HL-60 (cell line): ENCODE measurements at regions not wholly inside any gene's neighbourhood (a gene's known extent, or its start where the extent isn't known, plus 50 kb on each side); places are given as distances from the start of the nearest gene placed in this dataset.

Experiments used
- DNase-seq, 2 experiments: peaks; one replicate each; pipeline ENCODE4 v3.0.0-alpha.2; 2010 to 2020; ENCODE audit warnings: low read depth in 1 of 2, low spot score in 1 of 2
- H3K27ac ChIP-seq: fragments of 250-450 bp; sonication (Bioruptor Pico); replicated peaks from 2 replicates; pipeline ENCODE4 v1.5.1; 2020; ENCODE audit warnings: mild to moderate bottlenecking, moderate library complexity
- H3K27me3 ChIP-seq: fragments of 250-450 bp; sonication (Bioruptor Pico); 2 replicates; pipeline ENCODE4 v1.5.1; 2021; ENCODE audit warnings: mild to moderate bottlenecking, moderate library complexity; ENCODE audit not compliant: insufficient read depth, poor library complexity, severe bottlenecking
- H3K4me3 ChIP-seq: replicated peaks from 2 replicates; pipeline ENCODE4 v1.5.1; 2011; ENCODE audit warnings: mild to moderate bottlenecking, control low read depth, low read length; ENCODE audit not compliant: insufficient read depth
- CTCF ChIP-seq: IDR thresholded peaks from one replicate; pipeline ENCODE4 v1.5.1; 2011; ENCODE audit warnings: low read length, control low read depth, inconsistent platforms; ENCODE audit not compliant: insufficient read depth
- GABPA ChIP-seq: IDR thresholded peaks from 2 replicates; pipeline ENCODE4 v1.6.1; 2012; ENCODE audit warnings: low read depth
- POLR2AphosphoS5 ChIP-seq: IDR thresholded peaks from 2 replicates; pipeline ENCODE4 v1.6.1; 2012; ENCODE audit warnings: low read depth
- REST ChIP-seq: IDR thresholded peaks from 2 replicates; pipeline ENCODE4 v1.6.1; 2012; ENCODE audit warnings: low read depth; ENCODE audit not compliant: insufficient replicate concordance
- SPI1 ChIP-seq: IDR thresholded peaks from 2 replicates; pipeline ENCODE4 v1.6.1; 2012; ENCODE audit warnings: low read depth, mild to moderate bottlenecking, borderline replicate concordance

- H3K27ac ChIP-seq, result no peak overlapping the region
- no peaks in the 10 kb centered on the region for H3K27me3 ChIP-seq
- TF ChIP-seq REST (peak; percentile 95), GABPA (no peak), CTCF (no peak), POLR2AphosphoS5 (no peak), SPI1 (no peak)
- no peak for DNase-seq
- H3K4me3 ChIP-seq, result no peak overlapping the region
These were observed 69.7 kb upstream of the LINGO1 start for GRCh38 chr15:77702211-77702957.

GRCh38 chr15:77698481-77698880 is 65.8 kb upstream of the LINGO1 start:
- Histone ChIP-seq H3K4me3 (no peak overlapping the region), H3K27me3 (no peaks in the 10 kb centered on the region), H3K27ac (no peak overlapping the region)
- TF ChIP-seq REST (no peak), POLR2AphosphoS5 (no peak), CTCF (no peak), SPI1 (no peak), GABPA (no peak)
- no peak for DNase-seq

- Histone ChIP-seq H3K27ac (no peak overlapping the region), H3K4me3 (no peak overlapping the region), H3K27me3 (no peaks in the 10 kb centered on the region)
- TF ChIP-seq POLR2AphosphoS5 (no peak), CTCF (no peak), REST (no peak), SPI1 (no peak), GABPA (no peak)
- DNase-seq, result no peak
These were observed 65.2 kb upstream of the LINGO1 start for GRCh38 chr15:77697893-77698292.
